Breast epithelium (tissue), 3 donors: ENCODE measurements at regions not wholly inside any gene's neighbourhood (a gene's known extent, or its start where the extent isn't known, plus 50 kb on each side); places are given as distances from the start of the nearest gene placed in this dataset.

Source experiments
- POLR2AphosphoS5 ChIP-seq, 3 donors: sonication (generic); formaldehyde crosslinking; IDR thresholded peaks; one replicate each; pipeline ENCODE4 v1.6.1; 2017; ENCODE audit warnings: antibody characterized with exemption in 3 of 3
- TF ChIP-seq, protein P1 (sequence below), 3 donors: fragments of 450-650 bp; IDR thresholded peaks; one replicate each; pipeline ENCODE4 v1.5.1; 2016 to 2017; ENCODE audit warnings: antibody characterized with exemption in 3 of 3, mild to moderate bottlenecking in 3 of 3, moderate library complexity in 3 of 3

DNA sequence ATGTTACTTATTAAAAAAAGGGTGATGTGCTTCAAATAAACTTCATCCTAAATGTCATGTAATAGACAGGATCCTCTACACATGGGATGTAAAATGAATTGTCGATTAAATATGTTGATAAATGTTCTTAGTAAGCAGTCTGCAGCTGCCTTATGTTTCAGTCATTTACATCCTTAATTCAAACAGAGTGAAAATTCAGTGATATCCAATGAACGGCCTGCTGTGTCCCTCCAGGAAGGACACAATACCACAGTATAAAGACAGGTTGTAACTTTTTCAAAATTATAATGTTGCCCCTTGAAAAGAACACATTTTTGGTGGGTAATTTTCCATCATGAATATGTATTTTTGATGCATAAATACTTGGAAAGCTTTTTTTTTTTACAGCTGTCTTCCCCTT is 266.5 kb upstream of the SEMA3A start:
- TF ChIP-seq, protein P1, sequence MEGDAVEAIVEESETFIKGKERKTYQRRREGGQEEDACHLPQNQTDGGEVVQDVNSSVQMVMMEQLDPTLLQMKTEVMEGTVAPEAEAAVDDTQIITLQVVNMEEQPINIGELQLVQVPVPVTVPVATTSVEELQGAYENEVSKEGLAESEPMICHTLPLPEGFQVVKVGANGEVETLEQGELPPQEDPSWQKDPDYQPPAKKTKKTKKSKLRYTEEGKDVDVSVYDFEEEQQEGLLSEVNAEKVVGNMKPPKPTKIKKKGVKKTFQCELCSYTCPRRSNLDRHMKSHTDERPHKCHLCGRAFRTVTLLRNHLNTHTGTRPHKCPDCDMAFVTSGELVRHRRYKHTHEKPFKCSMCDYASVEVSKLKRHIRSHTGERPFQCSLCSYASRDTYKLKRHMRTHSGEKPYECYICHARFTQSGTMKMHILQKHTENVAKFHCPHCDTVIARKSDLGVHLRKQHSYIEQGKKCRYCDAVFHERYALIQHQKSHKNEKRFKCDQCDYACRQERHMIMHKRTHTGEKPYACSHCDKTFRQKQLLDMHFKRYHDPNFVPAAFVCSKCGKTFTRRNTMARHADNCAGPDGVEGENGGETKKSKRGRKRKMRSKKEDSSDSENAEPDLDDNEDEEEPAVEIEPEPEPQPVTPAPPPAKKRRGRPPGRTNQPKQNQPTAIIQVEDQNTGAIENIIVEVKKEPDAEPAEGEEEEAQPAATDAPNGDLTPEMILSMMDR (IDR thresholded peaks at IDR 0.05), result no peak
- TF ChIP-seq POLR2AphosphoS5 (IDR thresholded peaks at IDR 0.05), result no peak
